Stimulated activated CD8-positive, alpha-beta memory T cell treated with anti-CD3 and anti-CD28 coated beads, Interleukin-7, amount 100 ng/mL, for 4 hours (primary cell): ENCODE measurements at regions not wholly inside any gene's neighbourhood (a gene's known extent, or its start where the extent isn't known, plus 50 kb on each side); places are given as distances from the start of the nearest gene placed in this dataset.

ENCODE experiments used
- DNase-seq, 2 donors: peaks; one replicate each; pipeline ENCODE4 v3.0.0-alpha.2; 2020; ENCODE audit warnings: low read depth in 2 of 2

- peak; percentile 18 to 37 for DNase-seq
These were observed 210.7 kb upstream of the SLC24A2 start for GRCh38 chr9:19999491-20000057.

GRCh38 chr9:19998823-19999455 lies 210.1 kb upstream of the SLC24A2 start:
- DNase-seq, result no peak

- DNase-seq, result no peak
These were observed 209.3 kb upstream of the SLC24A2 start for GRCh38 chr9:19998153-19998552.

- no peak for DNase-seq
These were observed 206.8 kb upstream of the SLC24A2 start for GRCh38 chr9:19995619-19996018.

DNA sequence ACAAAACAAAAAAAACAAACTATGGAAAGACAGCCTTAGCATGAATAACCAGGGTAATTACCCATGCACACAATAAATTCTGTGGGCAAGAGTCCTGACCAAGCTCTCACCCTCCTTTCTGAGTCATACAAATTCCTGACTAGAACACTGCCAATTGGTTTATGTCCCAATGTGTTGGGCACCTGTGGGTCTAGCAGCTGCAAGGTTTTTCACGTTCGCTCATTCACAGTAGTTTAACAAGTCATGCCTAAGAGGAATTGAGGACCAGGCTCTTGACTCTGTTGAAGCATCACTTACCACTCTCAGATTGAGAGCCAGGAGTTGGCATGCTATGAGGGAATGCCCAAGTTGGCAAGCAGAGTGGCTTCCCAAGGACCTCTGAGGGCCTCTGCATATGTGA lies 205.5 kb upstream of the SLC24A2 start:
- DNase-seq, result no peak

DNA sequence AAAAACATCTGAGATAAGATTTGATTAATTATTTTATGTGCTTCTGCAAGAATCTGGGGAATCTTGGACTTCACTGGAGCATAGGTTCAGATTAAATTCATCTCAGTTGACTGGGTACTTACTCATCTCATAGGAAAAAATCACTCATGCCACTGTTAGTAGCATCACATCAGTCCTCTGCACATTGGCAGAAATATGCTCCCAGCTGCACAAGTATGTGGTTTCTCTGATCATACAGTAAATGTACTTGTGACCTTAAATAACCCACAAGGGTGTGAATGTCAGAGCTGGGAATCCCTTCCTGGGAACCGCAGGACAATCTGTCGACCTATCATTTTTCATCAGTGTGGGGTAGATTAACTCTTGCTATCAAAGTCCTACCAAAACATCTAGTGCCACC lies 203.7 kb upstream of the SLC24A2 start:
- no peak for DNase-seq

GRCh38 chr9:19989213-19989612 lies 200.4 kb upstream of the SLC24A2 start:
- no peak for DNase-seq

- no peak for DNase-seq
These were observed 199.4 kb upstream of the SLC24A2 start for GRCh38 chr9:19988281-19988680.

GRCh38 chr9:19985081-19985480 lies 196.2 kb upstream of the SLC24A2 start:
- no peak for DNase-seq

- DNase-seq, result peak; percentile 35 to 39
These were observed 187.4 kb upstream of the SLC24A2 start for GRCh38 chr9:19976226-19976625.

GRCh38 chr9:19975499-19975898 lies 186.7 kb upstream of the SLC24A2 start:
- no peak for DNase-seq

DNA sequence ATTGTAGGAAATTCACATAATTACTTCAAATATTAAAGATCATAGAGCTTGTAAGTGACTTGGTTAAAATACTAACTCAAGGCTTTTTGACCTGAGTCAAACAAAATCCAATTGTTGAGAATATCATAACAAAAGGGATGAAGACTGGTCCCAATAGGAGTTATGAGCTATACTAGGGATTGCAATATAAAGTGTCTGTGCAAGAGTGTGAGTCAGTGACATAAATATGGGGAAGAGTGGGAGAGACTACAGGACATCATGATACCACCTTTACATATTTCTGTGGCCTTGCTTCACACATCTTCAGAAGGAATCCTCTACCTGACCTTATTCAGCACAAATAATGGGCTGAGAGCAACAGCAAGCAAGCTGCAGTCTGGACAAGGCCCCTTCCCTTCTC lies 180.9 kb upstream of the SLC24A2 start:
- no peak for DNase-seq

DNA sequence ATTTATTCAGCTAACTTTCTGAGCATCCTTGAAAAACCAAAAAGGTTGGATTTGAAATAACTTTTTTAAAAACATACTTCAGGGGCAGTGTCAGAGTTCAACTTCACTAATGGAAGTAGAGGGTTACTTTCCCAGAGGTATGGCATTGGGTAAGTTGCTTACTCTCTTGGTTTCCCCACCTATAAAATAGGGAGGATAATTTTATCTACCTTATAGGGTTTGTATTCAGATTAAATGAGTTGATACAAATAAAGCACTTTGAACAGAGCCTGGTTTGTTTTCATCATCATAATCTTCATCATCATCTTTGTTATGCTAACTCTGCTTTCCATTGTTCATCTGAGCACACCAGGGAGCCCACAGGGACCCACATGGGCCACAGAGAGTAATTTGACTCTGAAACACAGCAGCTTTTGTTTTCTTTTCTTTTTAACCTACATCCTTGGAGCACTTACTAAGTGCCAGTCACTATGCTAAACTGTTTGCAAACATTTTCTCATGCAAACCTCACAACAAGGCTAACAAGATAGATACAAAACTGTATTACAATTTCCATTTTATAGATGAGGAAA lies 179.1 kb upstream of the SLC24A2 start:
- DNase-seq, result no peak

DNA sequence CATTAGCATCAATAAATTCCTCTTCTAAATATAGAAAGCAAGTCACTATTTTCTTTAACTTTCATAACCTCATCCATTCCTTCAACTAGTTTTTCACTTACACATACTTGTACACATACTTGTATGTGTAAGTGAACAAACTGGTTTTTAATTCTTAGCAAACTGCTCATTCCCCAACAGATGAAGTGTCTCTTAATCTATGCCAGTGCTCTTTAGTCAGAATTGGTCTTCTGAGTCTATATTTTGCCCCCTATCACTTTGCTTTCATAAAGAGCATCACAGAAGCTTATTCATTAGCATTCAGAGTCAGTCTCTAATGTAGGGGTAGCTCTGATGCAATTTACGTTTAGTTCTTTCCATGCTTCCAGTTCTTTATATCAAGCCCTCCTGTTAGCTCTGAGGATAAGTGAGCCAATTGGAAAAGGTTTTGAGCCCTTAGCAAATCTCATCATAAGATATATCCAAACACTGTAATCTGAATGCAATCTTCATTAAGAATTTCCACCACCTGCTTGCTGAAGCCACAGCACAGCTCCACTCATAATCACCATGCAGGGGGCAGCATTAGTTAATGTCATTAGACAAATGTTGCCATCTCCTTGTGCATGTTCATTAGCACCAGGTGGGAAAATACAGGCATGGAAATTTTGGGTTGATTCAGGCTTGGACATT lies 178.5 kb upstream of the SLC24A2 start:
- no peak for DNase-seq

DNA sequence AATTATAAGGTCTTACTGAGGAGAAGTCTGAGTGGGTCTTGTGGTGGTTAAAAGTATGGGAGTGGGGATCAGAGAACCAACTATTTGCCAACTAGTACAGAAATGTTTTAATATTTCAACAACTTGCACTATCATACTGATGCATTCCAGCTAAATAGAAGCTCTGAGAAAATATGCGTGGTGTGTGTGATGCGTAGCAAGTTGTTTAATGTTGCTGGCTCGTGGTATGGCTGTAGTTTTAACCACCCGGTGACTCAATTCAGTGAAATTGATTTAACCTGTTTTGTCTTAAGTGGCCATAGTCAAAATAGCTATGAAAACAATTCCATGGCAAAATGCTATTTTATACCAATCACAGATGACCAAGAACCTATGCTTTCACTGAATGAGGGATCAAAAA lies 176.5 kb upstream of the SLC24A2 start:
- DNase-seq, result no peak

DNA sequence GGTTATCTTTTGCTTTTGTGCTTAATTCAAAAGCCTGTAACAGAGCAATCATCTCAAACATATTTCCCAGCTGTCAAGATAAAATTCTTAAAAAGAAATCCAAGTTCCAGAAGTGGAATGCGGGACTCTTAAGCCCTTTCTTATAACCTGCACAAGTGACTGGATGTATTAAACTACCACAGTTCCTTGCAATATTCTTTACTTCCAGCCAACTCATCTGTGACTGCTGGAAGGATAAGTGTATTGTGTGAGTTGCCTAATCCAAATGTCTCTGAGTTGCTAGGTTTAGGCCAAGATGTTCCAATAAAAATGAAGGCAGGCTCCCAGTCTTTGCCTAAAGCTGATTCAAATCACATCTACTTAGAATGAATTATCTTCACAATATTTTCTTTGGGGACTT lies 159.2 kb upstream of the SLC24A2 start:
- no peak for DNase-seq

DNA sequence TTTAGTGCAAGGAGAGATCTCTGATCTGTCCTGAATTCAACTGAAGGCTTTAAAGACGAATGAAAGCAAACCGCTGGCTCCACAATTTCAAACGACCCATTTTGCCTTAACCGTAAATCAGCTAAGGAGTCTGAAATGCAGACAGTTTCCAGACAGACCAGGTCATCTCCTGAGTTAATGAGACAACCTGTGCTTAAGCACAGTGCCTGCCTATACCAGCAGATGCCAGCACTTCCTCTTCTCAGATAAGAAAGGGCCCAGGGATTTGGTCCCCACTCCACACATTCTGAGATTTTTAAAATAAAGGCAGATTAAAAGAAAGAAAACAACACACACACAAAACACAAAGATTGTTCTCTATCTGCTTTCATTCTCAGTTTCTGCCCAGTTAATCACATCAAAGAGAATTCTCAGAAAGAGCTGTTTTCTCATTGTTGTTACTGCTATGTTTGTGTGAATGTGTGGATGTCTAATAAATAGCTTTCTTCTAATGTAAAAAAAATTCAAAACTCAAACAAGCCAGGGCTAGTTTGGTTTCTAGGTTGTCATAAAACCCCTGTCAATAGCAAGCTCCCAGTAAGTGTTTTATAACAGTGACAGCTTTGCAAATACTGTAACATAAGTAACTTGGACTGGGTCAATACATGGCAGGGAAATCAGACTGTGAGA lies 157.7 kb upstream of the SLC24A2 start:
- no peak for DNase-seq

- DNase-seq, result no peak
These were observed 153.0 kb upstream of the SLC24A2 start for GRCh38 chr9:19941874-19942273.

GRCh38 chr9:19940811-19941535 lies 152.1 kb upstream of the SLC24A2 start:
- no peak for DNase-seq

- no peak for DNase-seq
These were observed 151.0 kb upstream of the SLC24A2 start for GRCh38 chr9:19939734-19940278.

GRCh38 chr9:19938990-19939733 lies 150.3 kb upstream of the SLC24A2 start:
- no peak for DNase-seq
